Panc1 (cell line): ENCODE measurements at regions not wholly inside any gene's neighbourhood (a gene's known extent, or its start where the extent isn't known, plus 50 kb on each side); places are given as distances from the start of the nearest gene placed in this dataset.

ENCODE experiments used
- ATAC-seq: fragments of 200-7000 bp; cut with Tn5 transposase; 2 replicates; pipeline ENCODE4 v1.9.1; 2020; ENCODE audit warnings: mild to moderate bottlenecking, moderate library complexity
- BruUV-seq: library from RNA; stranded (reverse); fragments of 400-500 nt; replicated peaks from 2 replicates; lab custom pipeline; 2021; lab: Mats Ljungman, UMichigan
- CTCF ChIA-PET: fragments of 300-600 bp; sonication (Branson Sonifier 250); formaldehyde crosslinking; loops from one replicate; lab custom pipeline; 2022; ENCODE audit warnings: antibody characterized with exemption; lab: Charles Lee
- POLR2A ChIA-PET: fragments of 300-600 bp; sonication (Branson Sonifier 250); formaldehyde crosslinking; loops from one replicate; lab custom pipeline; 2022; ENCODE audit warnings: antibody characterized with exemption; lab: Charles Lee
- DNase-seq: peaks from one replicate; pipeline ENCODE4 v3.0.0-alpha.2; 2010; ENCODE audit warnings: low read depth, low spot score
- H3K27ac ChIP-seq: 2 replicates; pipeline ENCODE4 v1.5.1; 2011; ENCODE audit warnings: mild to moderate bottlenecking, low read length, inconsistent platforms
- H3K27me3 ChIP-seq: fragments of 200-500 bp; sonication (Bioruptor generic); 2 replicates; pipeline ENCODE4 v1.6.0; 2014; ENCODE audit warnings: low read length, inconsistent platforms; ENCODE audit not compliant: control insufficient read depth, insufficient read depth
- H3K36me3 ChIP-seq: fragments of 200-500 bp; sonication (Bioruptor generic); 2 replicates; pipeline ENCODE4 v1.5.1; 2014; ENCODE audit warnings: inconsistent platforms, mild to moderate bottlenecking, low read length, moderate library complexity; ENCODE audit not compliant: control insufficient read depth, insufficient read depth
- H3K4me1 ChIP-seq: 2 replicates; pipeline ENCODE4 v1.5.1; 2011; ENCODE audit warnings: inconsistent platforms, mild to moderate bottlenecking, low read length, moderate library complexity; ENCODE audit not compliant: control insufficient read depth, insufficient read depth
- H3K4me3 ChIP-seq, 2 experiments: 2 replicates each; pipeline ENCODE4 v1.5.1; 2011 to 2012; ENCODE audit warnings: low read depth in 2 of 2, low read length in 2 of 2, mild to moderate bottlenecking in 2 of 2, inconsistent platforms in 1 of 2, moderate library complexity in 1 of 2
- H3K9me3 ChIP-seq: fragments of 200-500 bp; sonication (Bioruptor generic); 2 replicates; pipeline ENCODE4 v1.5.1; 2014; ENCODE audit warnings: low read depth, mild to moderate bottlenecking, inconsistent platforms, low read length, moderate library complexity; ENCODE audit not compliant: control insufficient read depth, insufficient read depth
- CTCF ChIP-seq: fragments of 450-650 bp; IDR thresholded peaks from 2 replicates; pipeline ENCODE4 v1.5.1; 2017; ENCODE audit warnings: mild to moderate bottlenecking
- POLR2AphosphoS5 ChIP-seq: IDR thresholded peaks from 2 replicates; pipeline ENCODE4 v1.6.1; 2012; ENCODE audit warnings: mild to moderate bottlenecking, low read depth, low read length, moderate library complexity
- SIN3A ChIP-seq: IDR thresholded peaks from 2 replicates; pipeline ENCODE4 v1.6.1; 2012; ENCODE audit warnings: low read depth, mild to moderate bottlenecking, low read length, moderate library complexity, borderline replicate concordance; ENCODE audit not compliant: insufficient read depth
- TCF7L2 ChIP-seq: IDR thresholded peaks from 2 replicates; pipeline ENCODE4 v1.6.1; 2011; ENCODE audit warnings: mild to moderate bottlenecking, low read depth, low read length, inconsistent platforms
- in situ Hi-C: cut with HindIII; loops from 2 replicates; pipeline ENCODE4 v1.10.0; 2016; ENCODE audit warnings: low sequenced_read_pairs, low pct_unique_long_range_greater_than_20kb
- intact Hi-C: fragments of 100-400 bp; cut with micrococcal nuclease; formaldehyde crosslinking; loops from one replicate; pipeline ENCODE4 v1.10.0; 2022; ENCODE audit not compliant: unreplicated experiment
- TF ChIP-seq, protein P1 (sequence below), 2 experiments: IDR thresholded peaks; 2 replicates each; pipeline ENCODE4 v1.6.1; 2011 to 2012; ENCODE audit warnings: low read depth in 2 of 2, control low read depth in 1 of 2, low read length in 1 of 2, mild to moderate bottlenecking in 1 of 2, moderate library complexity in 1 of 2; ENCODE audit not compliant: insufficient read depth in 1 of 2

DNA sequence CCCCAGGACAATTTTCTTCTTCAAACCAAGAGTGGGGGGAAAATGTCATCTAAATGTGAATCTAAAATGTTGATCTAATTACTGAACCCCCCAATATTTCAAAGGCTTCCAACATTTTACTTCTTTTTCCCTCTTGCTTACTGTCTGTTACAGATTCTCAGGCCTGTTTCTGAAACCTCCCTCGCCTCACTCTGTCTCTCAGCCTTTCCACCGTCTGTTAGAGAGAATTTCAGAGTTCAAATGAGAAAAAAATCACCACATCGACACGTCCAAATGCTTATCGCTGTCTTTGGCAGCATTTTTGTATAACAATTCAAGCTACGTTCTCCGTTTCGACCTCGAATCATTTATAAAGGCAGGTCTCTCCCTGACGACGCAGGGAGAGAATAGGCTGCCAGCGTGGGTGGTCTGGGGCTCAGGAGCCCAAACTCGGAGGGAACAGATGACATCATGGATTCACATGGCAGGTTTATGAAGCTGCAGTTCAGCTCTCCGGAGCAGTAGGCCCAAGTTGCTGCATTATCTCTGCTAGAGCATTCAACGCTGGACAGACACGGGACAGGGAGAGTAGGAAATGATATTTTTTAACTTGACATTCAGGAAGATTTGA, 139.8 kb downstream of the GAS1 start:
- no TSS peak for BruUV-seq
- in situ Hi-C loops = no loop called here
- Histone ChIP-seq H3K4me3 (no peak overlapping the region), H3K27ac (no peak overlapping the region), H3K27me3 (no peaks in the 10 kb centered on the region), H3K4me1 (no peaks in the 10 kb centered on the region), H3K9me3 (no peaks in the 10 kb centered on the region), H3K36me3 (no peaks in the 10 kb centered on the region)
- no peak for TF ChIP-seq SIN3A
- TF ChIP-seq, protein P1, sequence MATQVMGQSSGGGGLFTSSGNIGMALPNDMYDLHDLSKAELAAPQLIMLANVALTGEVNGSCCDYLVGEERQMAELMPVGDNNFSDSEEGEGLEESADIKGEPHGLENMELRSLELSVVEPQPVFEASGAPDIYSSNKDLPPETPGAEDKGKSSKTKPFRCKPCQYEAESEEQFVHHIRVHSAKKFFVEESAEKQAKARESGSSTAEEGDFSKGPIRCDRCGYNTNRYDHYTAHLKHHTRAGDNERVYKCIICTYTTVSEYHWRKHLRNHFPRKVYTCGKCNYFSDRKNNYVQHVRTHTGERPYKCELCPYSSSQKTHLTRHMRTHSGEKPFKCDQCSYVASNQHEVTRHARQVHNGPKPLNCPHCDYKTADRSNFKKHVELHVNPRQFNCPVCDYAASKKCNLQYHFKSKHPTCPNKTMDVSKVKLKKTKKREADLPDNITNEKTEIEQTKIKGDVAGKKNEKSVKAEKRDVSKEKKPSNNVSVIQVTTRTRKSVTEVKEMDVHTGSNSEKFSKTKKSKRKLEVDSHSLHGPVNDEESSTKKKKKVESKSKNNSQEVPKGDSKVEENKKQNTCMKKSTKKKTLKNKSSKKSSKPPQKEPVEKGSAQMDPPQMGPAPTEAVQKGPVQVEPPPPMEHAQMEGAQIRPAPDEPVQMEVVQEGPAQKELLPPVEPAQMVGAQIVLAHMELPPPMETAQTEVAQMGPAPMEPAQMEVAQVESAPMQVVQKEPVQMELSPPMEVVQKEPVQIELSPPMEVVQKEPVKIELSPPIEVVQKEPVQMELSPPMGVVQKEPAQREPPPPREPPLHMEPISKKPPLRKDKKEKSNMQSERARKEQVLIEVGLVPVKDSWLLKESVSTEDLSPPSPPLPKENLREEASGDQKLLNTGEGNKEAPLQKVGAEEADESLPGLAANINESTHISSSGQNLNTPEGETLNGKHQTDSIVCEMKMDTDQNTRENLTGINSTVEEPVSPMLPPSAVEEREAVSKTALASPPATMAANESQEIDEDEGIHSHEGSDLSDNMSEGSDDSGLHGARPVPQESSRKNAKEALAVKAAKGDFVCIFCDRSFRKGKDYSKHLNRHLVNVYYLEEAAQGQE (IDR thresholded peaks at IDR 0.05; ENCODE audit: insufficient read depth in 1 of 2, low read depth in 2 of 2, low read length in 1 of 2) = no peak
- no peak for TF ChIP-seq TCF7L2
- no peak for TF ChIP-seq POLR2AphosphoS5
- TF ChIP-seq CTCF = no peak
- DNase-seq (no peak), ATAC-seq (no peak)
- intact Hi-C loops = no loop called here
- ChIA-PET CTCF (no interaction called here), POLR2A (no interaction called here)

GRCh38 chr9:86804011-86804410, 143.3 kb downstream of the GAS1 start:
- no peak for ATAC-seq
- no peak for DNase-seq
- in situ Hi-C loops = no loop called here
- Histone ChIP-seq H3K9me3 (no peaks in the 10 kb centered on the region), H3K27ac (no peak overlapping the region), H3K4me3 (no peak overlapping the region), H3K36me3 (no peaks in the 10 kb centered on the region), H3K27me3 (no peaks in the 10 kb centered on the region), H3K4me1 (no peaks in the 10 kb centered on the region)
- TF ChIP-seq POLR2AphosphoS5 (no peak), SIN3A (no peak), CTCF (no peak), TCF7L2 (no peak)
- TF ChIP-seq, protein P1 (IDR thresholded peaks at IDR 0.05; ENCODE audit: insufficient read depth in 1 of 2, low read depth in 2 of 2, low read length in 1 of 2) = no peak
- BruUV-seq = no TSS peak
- ChIA-PET POLR2A (no interaction called here), CTCF (no interaction called here)
- intact Hi-C loops = no loop called here
